Adrenal gland (tissue), 9 donors: ENCODE measurements at regions not wholly inside any gene's neighbourhood (a gene's known extent, or its start where the extent isn't known, plus 50 kb on each side); places are given as distances from the start of the nearest gene placed in this dataset.
"Not testable (repeated sequence)": the region's sequence is repeated elsewhere in the genome, so short reads cannot be mapped to it uniquely, and the experiment has no call there.

Experiments used
- DNase-seq, 7 donors: peaks; one replicate each; pipeline ENCODE4 v3.0.0-alpha.2; 2019 to 2020
- H3K27ac ChIP-seq, 5 donors: fragments of 200-600 bp; sonication (generic) in 4 of 5; 1 replicate in 3 of 5; 2 replicates in 2 of 5; pipeline versions ENCODE4 v1.5.1 to v1.8.0; 2016 to 2020; ENCODE audit warnings: mild to moderate bottlenecking in 1 of 5
- H3K27me3 ChIP-seq: fragments of 200-600 bp; 2 replicates; pipeline ENCODE4 v1.8.0; 2021
- H3K36me3 ChIP-seq, 2 donors: fragments of 200-600 bp; replicated peaks in 1 of 2; 1 replicate in 1 of 2; 2 replicates in 1 of 2; pipeline versions ENCODE4 v1.5.1 to v1.8.0; 2018 to 2022
- H3K4me1 ChIP-seq, 2 donors: fragments of 200-600 bp; replicated peaks in 1 of 2; 1 replicate in 1 of 2; 2 replicates in 1 of 2; pipeline versions ENCODE4 v1.5.1 to v1.8.0; 2018 to 2021
- H3K4me3 ChIP-seq, 4 donors: fragments of 200-600 bp; sonication (generic) in 3 of 4; one replicate each; pipeline ENCODE4 v1.5.1; 2016 to 2018
- H3K9me3 ChIP-seq, 3 donors: fragments of 200-600 bp; sonication (generic) in 1 of 3; replicated peaks in 1 of 3; 1 replicate in 2 of 3; 2 replicates in 1 of 3; pipeline versions ENCODE4 v1.5.1 to v1.8.0; 2016 to 2021
- CTCF ChIP-seq, 6 experiments: fragments of 450-650 bp in 4 of 6; fragments of 200-600 bp in 2 of 6; sonication (generic) in 1 of 6; IDR thresholded peaks; 1 replicate in 5 of 6; 2 replicates in 1 of 6; pipeline versions ENCODE4 v1.5.1 to v1.8.0; 2016 to 2021; ENCODE audit warnings: antibody characterized with exemption in 6 of 6, mild to moderate bottlenecking in 2 of 6, moderate library complexity in 1 of 6
- POLR2A ChIP-seq, 2 donors: fragments of 450-650 bp; IDR thresholded peaks; one replicate each; pipeline ENCODE4 v1.6.1; 2017; ENCODE audit warnings: antibody characterized with exemption in 2 of 2, mild to moderate bottlenecking in 2 of 2, moderate library complexity in 1 of 2
- WGBS, 4 donors: extraction: QIAGEN DNeasy Blood & Tissue Kit in 2 of 4; methylation state at CpG; one replicate each; pipeline versions ENCODE4 v1.1.5 to v1.1.7; 2013 to 2017; 5-methylcytosine and 5-hydroxymethylcytosine counted together
- intact Hi-C, 2 donors: fragments of 100-400 bp; cut with DNase I; formaldehyde crosslinking; loops; one replicate each; pipeline versions ENCODE4 v1.14.1 to v1.15.0; 2022 to 2023
- donor health status: healthy with polysubstance abuse.
- donor health status: Bipolar disorder and iron deficiency.
- donor health status: DM: yes; HTN: yes; CAD: no.
- donor health status: DM: no; HTN: no; CAD: no.
- donor health status: DM: no; HTN: no; CAD: no.

GRCh38 chr5:62211405-62211804 is 94.6 kb upstream of the KIF2A start:
- Histone ChIP-seq H3K27me3 (no peaks in the 10 kb centered on the region), H3K36me3 (no peaks in the 10 kb centered on the region), H3K9me3 (no peaks in the 10 kb centered on the region), H3K4me1 (no peaks in the 10 kb centered on the region), H3K27ac (no peak overlapping the region), H3K4me3 (no peak overlapping the region)
- TF ChIP-seq CTCF (IDR thresholded peaks at IDR 0.05): no peak
- TF ChIP-seq POLR2A (IDR thresholded peaks at IDR 0.05): no peak
- DNase-seq: no peak
- intact Hi-C loops: no loop called here
- 38 to 72% (median 65%) methylated on average over 2 of the region's 2 CpGs; no CpG with 5 or more reads in 1 of the 4 donors for WGBS, 4 donors

GRCh38 chr5:62212648-62213047 is 93.4 kb upstream of the KIF2A start:
- no peak for DNase-seq
- intact Hi-C loops: no loop called here
- TF ChIP-seq POLR2A (IDR thresholded peaks at IDR 0.05): no peak
- no peak for TF ChIP-seq CTCF (IDR thresholded peaks at IDR 0.05)
- Histone ChIP-seq H3K4me3 (no peak overlapping the region), H3K36me3 (no peaks in the 10 kb centered on the region), H3K27me3 (no peaks in the 10 kb centered on the region), H3K4me1 (no peaks in the 10 kb centered on the region), H3K9me3 (no peaks in the 10 kb centered on the region), H3K27ac (no peak overlapping the region)
- WGBS, 4 donors: 85 to 90% (median 87%) methylated on average over 3 of the region's 3 CpGs

- H3K4me1 ChIP-seq: no peaks in the 10 kb centered on the region
- no peak for TF ChIP-seq POLR2A (IDR thresholded peaks at IDR 0.05)
- TF ChIP-seq CTCF (IDR thresholded peaks at IDR 0.05): no peak
- intact Hi-C loops: no loop called here
Observed at GRCh38 chr5:62214701-62215100, 91.3 kb upstream of the KIF2A start.

GRCh38 chr5:62216603-62217002 is 89.4 kb upstream of the KIF2A start:
- H3K27ac ChIP-seq, H3K27me3 ChIP-seq, H3K4me3 ChIP-seq, H3K36me3 ChIP-seq, intact Hi-C loops, DNase-seq, H3K9me3 ChIP-seq, H3K4me1 ChIP-seq: not testable (repeated sequence)
- 55 to 72% (median 62%) methylated on average over 3 to 5 of the region's 5 CpGs for WGBS, 4 donors

More at GRCh38 chr5:62214701-62215100, 91.3 kb upstream of the KIF2A start:
- Histone ChIP-seq H3K27me3 (no peaks in the 10 kb centered on the region), H3K9me3 (no peaks in the 10 kb centered on the region), H3K4me3 (no peak overlapping the region), H3K36me3 (no peaks in the 10 kb centered on the region), H3K27ac (no peak overlapping the region)
- no peak for DNase-seq
- whole genome bisulfite sequencing, 4 donors: 67 to 78% (median 75%) methylated on average over 2 of the region's 2 CpGs

GRCh38 chr5:62217095-62217494 is 88.9 kb upstream of the KIF2A start:
- H3K36me3 ChIP-seq, DNase-seq, H3K27me3 ChIP-seq, H3K27ac ChIP-seq, H3K4me1 ChIP-seq, intact Hi-C loops, H3K9me3 ChIP-seq, H3K4me3 ChIP-seq: not testable (repeated sequence)
- 50 to 74% (median 65%) methylated on average over 1 of the region's 1 CpG for WGBS, 4 donors

GRCh38 chr5:62218860-62219259 is 87.1 kb upstream of the KIF2A start:
- H3K27me3 ChIP-seq, H3K27ac ChIP-seq, H3K4me1 ChIP-seq, H3K9me3 ChIP-seq, DNase-seq, H3K36me3 ChIP-seq, intact Hi-C loops, H3K4me3 ChIP-seq: not testable (repeated sequence)
- WGBS, 4 donors: 71 to 79% (median 74%) methylated on average over 3 of the region's 3 CpGs

GRCh38 chr5:62221881-62222280 is 84.1 kb upstream of the KIF2A start:
- H3K4me1 ChIP-seq, DNase-seq, H3K27ac ChIP-seq, H3K9me3 ChIP-seq, H3K4me3 ChIP-seq, H3K36me3 ChIP-seq, H3K27me3 ChIP-seq: not testable (repeated sequence)
- intact Hi-C loops: loop anchor here (10.0 kb wide), 1 partner anchor 133 kb away; no protein-coding TSS in a partner anchor
- WGBS, 4 donors: 67 to 79% (median 74%) methylated on average over 5 of the region's 5 CpGs

GRCh38 chr5:62222305-62222704 is 83.7 kb upstream of the KIF2A start:
- intact Hi-C loops: loop anchor here (10.0 kb wide), 1 partner anchor 132 kb away; no protein-coding TSS in a partner anchor
- DNase-seq, H3K27ac ChIP-seq, H3K4me3 ChIP-seq, H3K27me3 ChIP-seq, H3K4me1 ChIP-seq, H3K36me3 ChIP-seq, H3K9me3 ChIP-seq: not testable (repeated sequence)
- 27 to 71% (median 60%) methylated on average over 1 to 2 of the region's 2 CpGs for WGBS, 4 donors
